22Rv1 (cell line): ENCODE measurements at regions not wholly inside any gene's neighbourhood (a gene's known extent, or its start where the extent isn't known, plus 50 kb on each side); places are given as distances from the start of the nearest gene placed in this dataset.

Experiments used
- CTCF ChIP-seq: fragments of 450-650 bp; IDR thresholded peaks from 2 replicates; pipeline ENCODE4 v1.5.1; 2017; ENCODE audit warnings: mild to moderate bottlenecking
- ZFX ChIP-seq: fragments of 450-650 bp; IDR thresholded peaks from 2 replicates; pipeline ENCODE4 v1.6.1; 2017; ENCODE audit warnings: antibody characterized with exemption, borderline replicate concordance

- TF ChIP-seq CTCF: no peak
- no peak for TF ChIP-seq ZFX
These were observed 1009.8 kb downstream of the DNAH5 start for GRCh38 chr5:12934722-12935121.
